ENCODE measurements at regions not wholly inside any gene's neighbourhood (a gene's known extent, or its start where the extent isn't known, plus 50 kb on each side); places are given as distances from the start of the nearest gene placed in this dataset.

GRCh38 chr5:74272024-74272775, 368.3 kb downstream of the ENC1 start:
- Mint-ChIP-seq H3K27me3 (peaks cover 0 to 17% (median 14%) of the 10 kb centered on the region in 5 donors), H3K36me3 (no peaks in the 10 kb centered on the region), H3K27ac (no peak overlapping the region), H3K9me3 (no peaks in the 10 kb centered on the region), H3K4me1 (no peaks in the 10 kb centered on the region), H3K4me3 (no peak overlapping the region)
- no peaks in the 10 kb centered on the region for H3K27me3 ChIP-seq (ENCODE audit: control insufficient read depth in 2 of 2, insufficient read depth in 2 of 2, low read length in 2 of 2)
- H3K4me3 ChIP-seq (ENCODE audit: low read length), result no peak overlapping the region
- intact Hi-C loops (cut with micrococcal nuclease), result no loop called here
- ATAC-seq, result no peak
- H3K4me1 ChIP-seq (ENCODE audit: control insufficient read depth in 2 of 2, insufficient read depth in 2 of 2, low read length in 2 of 2), result no peaks in the 10 kb centered on the region
- H3K36me3 ChIP-seq (ENCODE audit: control insufficient read depth in 2 of 3, insufficient read depth in 3 of 3, low read length in 3 of 3), result no peaks in the 10 kb centered on the region
- ChIA-PET POLR2A (no interaction called here), CTCF (no interaction called here)
- DNase-seq, result no peak
- H3K9me3 ChIP-seq (ENCODE audit: control insufficient read depth in 2 of 3, low read length in 3 of 3), result no peaks in the 10 kb centered on the region
- no peak overlapping the region for H3K27ac ChIP-seq (ENCODE audit: low read depth, low read length)

- Mint-ChIP-seq H3K4me1 (no peaks in the 10 kb centered on the region), H3K27ac (no peak overlapping the region), H3K27me3 (peaks cover 0 to 11% (median 2%) of the 10 kb centered on the region in 5 donors), H3K4me3 (no peak overlapping the region), H3K36me3 (no peaks in the 10 kb centered on the region), H3K9me3 (no peaks in the 10 kb centered on the region)
- H3K27ac ChIP-seq (ENCODE audit: low read depth, low read length), result no peak overlapping the region
- no peaks in the 10 kb centered on the region for H3K36me3 ChIP-seq (ENCODE audit: control insufficient read depth in 2 of 3, insufficient read depth in 3 of 3, low read length in 3 of 3)
- H3K4me1 ChIP-seq (ENCODE audit: control insufficient read depth in 2 of 2, insufficient read depth in 2 of 2, low read length in 2 of 2), result no peaks in the 10 kb centered on the region
- ATAC-seq (no peak), DNase-seq (no peak)
- H3K27me3 ChIP-seq (ENCODE audit: control insufficient read depth in 2 of 2, insufficient read depth in 2 of 2, low read length in 2 of 2), result no peaks in the 10 kb centered on the region
- no peaks in the 10 kb centered on the region for H3K9me3 ChIP-seq (ENCODE audit: control insufficient read depth in 2 of 3, low read length in 3 of 3)
- H3K4me3 ChIP-seq (ENCODE audit: low read length), result no peak overlapping the region
- intact Hi-C loops (cut with micrococcal nuclease), result no loop called here
- ChIA-PET POLR2A (no interaction called here), CTCF (no interaction called here)
Measured at GRCh38 chr5:74268297-74268696, 372.2 kb downstream of the ENC1 start.

DNA sequence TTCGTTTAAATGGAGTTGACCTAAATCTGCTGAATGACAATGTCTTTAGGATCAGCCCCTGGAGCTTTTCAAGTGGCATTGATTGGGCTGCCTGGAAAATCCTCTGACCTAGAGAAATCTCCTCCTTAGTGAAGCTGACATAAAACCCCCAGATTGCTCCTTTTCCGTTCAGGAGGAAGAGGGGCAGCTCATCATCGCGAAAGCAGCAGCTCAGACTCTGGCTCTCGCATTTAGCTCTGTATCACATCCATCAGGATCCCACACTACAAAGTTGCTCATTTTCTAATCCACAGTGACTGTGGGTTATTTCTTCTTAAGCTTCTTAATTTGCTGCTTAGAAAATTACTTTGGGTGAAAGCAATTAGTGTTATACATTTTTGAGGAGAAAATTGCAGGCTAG, 373.7 kb downstream of the ENC1 start:
- Mint-ChIP-seq H3K36me3 (no peaks in the 10 kb centered on the region), H3K4me3 (no peak overlapping the region), H3K27me3 (peaks cover 0 to 11% (median 2%) of the 10 kb centered on the region in 5 donors), H3K4me1 (no peaks in the 10 kb centered on the region), H3K9me3 (no peaks in the 10 kb centered on the region), H3K27ac (no peak overlapping the region)
- Histone ChIP-seq H3K27me3 (ENCODE audit: control insufficient read depth in 2 of 2, insufficient read depth in 2 of 2, low read length in 2 of 2) (no peaks in the 10 kb centered on the region), H3K4me1 (ENCODE audit: control insufficient read depth in 2 of 2, insufficient read depth in 2 of 2, low read length in 2 of 2) (no peaks in the 10 kb centered on the region), H3K36me3 (ENCODE audit: control insufficient read depth in 2 of 3, insufficient read depth in 3 of 3, low read length in 3 of 3) (no peaks in the 10 kb centered on the region), H3K4me3 (ENCODE audit: low read length) (no peak overlapping the region), H3K9me3 (ENCODE audit: control insufficient read depth in 2 of 3, low read length in 3 of 3) (no peaks in the 10 kb centered on the region), H3K27ac (ENCODE audit: low read depth, low read length) (no peak overlapping the region)
- intact Hi-C loops (cut with micrococcal nuclease), result no loop called here
- DNase-seq (no peak), ATAC-seq (no peak)
- ChIA-PET CTCF (no interaction called here), POLR2A (no interaction called here)

DNA sequence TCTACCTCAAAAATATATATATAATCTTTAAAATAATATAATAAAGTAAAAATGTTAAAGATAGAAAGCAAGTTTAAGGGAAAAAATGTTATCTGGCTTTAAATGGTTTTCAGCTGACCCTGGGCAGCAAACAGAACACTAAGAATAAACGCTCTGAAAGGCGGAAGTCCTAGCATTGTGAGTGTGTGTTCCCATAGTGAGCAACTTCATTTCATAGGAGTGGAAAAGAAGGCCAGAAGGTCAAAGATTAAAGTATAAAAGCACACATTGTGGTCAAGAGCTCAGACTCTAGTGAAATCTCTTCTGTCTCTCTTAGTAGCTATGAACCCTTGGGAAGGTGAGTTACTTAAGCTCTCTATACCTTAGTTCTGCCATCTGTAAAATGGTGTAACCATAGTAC, 374.4 kb downstream of the ENC1 start:
- Histone ChIP-seq H3K27ac (ENCODE audit: low read depth, low read length) (no peak overlapping the region), H3K36me3 (ENCODE audit: control insufficient read depth in 2 of 3, insufficient read depth in 3 of 3, low read length in 3 of 3) (no peaks in the 10 kb centered on the region), H3K9me3 (ENCODE audit: control insufficient read depth in 2 of 3, low read length in 3 of 3) (no peaks in the 10 kb centered on the region), H3K4me1 (ENCODE audit: control insufficient read depth in 2 of 2, insufficient read depth in 2 of 2, low read length in 2 of 2) (no peaks in the 10 kb centered on the region), H3K27me3 (ENCODE audit: control insufficient read depth in 2 of 2, insufficient read depth in 2 of 2, low read length in 2 of 2) (no peaks in the 10 kb centered on the region), H3K4me3 (ENCODE audit: low read length) (no peak overlapping the region)
- ChIA-PET POLR2A (no interaction called here), CTCF (no interaction called here)
- H3K27me3 Mint-ChIP-seq, result peaks cover 0 to 11% (median 2%) of the 10 kb centered on the region in 5 donors
- no peak overlapping the region for H3K4me3 Mint-ChIP-seq
- H3K36me3 Mint-ChIP-seq, result no peaks in the 10 kb centered on the region
- DNase-seq (no peak), ATAC-seq (no peak)
- intact Hi-C loops (cut with micrococcal nuclease), result no loop called here
- no peak overlapping the region for H3K27ac Mint-ChIP-seq
- no peaks in the 10 kb centered on the region for H3K4me1 Mint-ChIP-seq
- no peaks in the 10 kb centered on the region for H3K9me3 Mint-ChIP-seq

- Histone ChIP-seq H3K4me3 (ENCODE audit: low read length) (no peak overlapping the region), H3K9me3 (ENCODE audit: control insufficient read depth in 2 of 3, low read length in 3 of 3) (no peaks in the 10 kb centered on the region), H3K27ac (ENCODE audit: low read depth, low read length) (no peak overlapping the region), H3K36me3 (ENCODE audit: control insufficient read depth in 2 of 3, insufficient read depth in 3 of 3, low read length in 3 of 3) (no peaks in the 10 kb centered on the region), H3K4me1 (ENCODE audit: control insufficient read depth in 2 of 2, insufficient read depth in 2 of 2, low read length in 2 of 2) (no peaks in the 10 kb centered on the region), H3K27me3 (ENCODE audit: control insufficient read depth in 2 of 2, insufficient read depth in 2 of 2, low read length in 2 of 2) (no peaks in the 10 kb centered on the region)
- ChIA-PET CTCF (no interaction called here), POLR2A (no interaction called here)
- intact Hi-C loops (cut with micrococcal nuclease), result no loop called here
- Mint-ChIP-seq H3K4me1 (peaks cover 0 to 5% (median 0%) of the 10 kb centered on the region in 7 donors), H3K27me3 (peaks cover 0 to 11% (median 0%) of the 10 kb centered on the region in 5 donors), H3K27ac (peak overlapping the region in 1 of 9 donors; percentile 2), H3K36me3 (no peaks in the 10 kb centered on the region), H3K4me3 (no peak overlapping the region), H3K9me3 (no peaks in the 10 kb centered on the region)
- ATAC-seq (no peak), DNase-seq (no peak)
Measured at GRCh38 chr5:74262544-74263207, 377.9 kb downstream of the ENC1 start.

- H3K36me3 ChIP-seq (ENCODE audit: control insufficient read depth in 2 of 3, insufficient read depth in 3 of 3, low read length in 3 of 3), result no peaks in the 10 kb centered on the region
- CTCF ChIA-PET, result no interaction called here
Measured at GRCh38 chr5:74261866-74262265, 378.7 kb downstream of the ENC1 start.

DNA sequence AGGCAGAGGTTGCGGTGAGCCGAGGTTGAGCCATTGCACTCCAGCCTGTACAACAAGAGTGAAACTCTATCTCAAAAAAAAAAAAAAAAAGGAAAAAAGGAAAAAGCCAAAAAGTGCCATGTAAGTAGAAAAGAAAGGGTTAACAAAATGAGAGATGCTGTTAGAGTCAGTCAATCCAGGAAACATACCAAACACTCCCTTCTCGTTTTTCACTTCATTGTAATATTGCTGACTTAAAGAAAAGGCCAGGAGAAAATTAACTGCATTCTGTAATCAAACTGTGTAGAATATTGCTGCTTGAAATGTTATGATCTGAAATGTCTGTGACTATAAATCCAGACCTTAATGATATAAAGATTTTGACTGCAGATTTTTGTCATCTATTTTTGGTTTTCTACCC, 379.1 kb downstream of the ENC1 start:
- Mint-ChIP-seq H3K4me1 (peaks cover 0 to 8% (median 0%) of the 10 kb centered on the region in 7 donors), H3K36me3 (no peaks in the 10 kb centered on the region), H3K9me3 (no peaks in the 10 kb centered on the region), H3K4me3 (no peak overlapping the region), H3K27me3 (peaks cover 0 to 15% (median 6%) of the 10 kb centered on the region in 5 donors), H3K27ac (no peak overlapping the region)
- intact Hi-C loops (cut with micrococcal nuclease), result no loop called here
- Histone ChIP-seq H3K4me3 (ENCODE audit: low read length) (no peak overlapping the region), H3K27ac (ENCODE audit: low read depth, low read length) (no peak overlapping the region), H3K27me3 (ENCODE audit: control insufficient read depth in 2 of 2, insufficient read depth in 2 of 2, low read length in 2 of 2) (no peaks in the 10 kb centered on the region), H3K36me3 (ENCODE audit: control insufficient read depth in 2 of 3, insufficient read depth in 3 of 3, low read length in 3 of 3) (no peaks in the 10 kb centered on the region), H3K9me3 (ENCODE audit: control insufficient read depth in 2 of 3, low read length in 3 of 3) (no peaks in the 10 kb centered on the region), H3K4me1 (ENCODE audit: control insufficient read depth in 2 of 2, insufficient read depth in 2 of 2, low read length in 2 of 2) (no peaks in the 10 kb centered on the region)
- ATAC-seq (no peak), DNase-seq (no peak)
- ChIA-PET POLR2A (no interaction called here), CTCF (no interaction called here)

More at GRCh38 chr5:74261866-74262265, 378.7 kb downstream of the ENC1 start:
- Histone ChIP-seq H3K9me3 (ENCODE audit: control insufficient read depth in 2 of 3, low read length in 3 of 3) (no peaks in the 10 kb centered on the region), H3K27ac (ENCODE audit: low read depth, low read length) (no peak overlapping the region), H3K4me3 (ENCODE audit: low read length) (no peak overlapping the region), H3K27me3 (ENCODE audit: control insufficient read depth in 2 of 2, insufficient read depth in 2 of 2, low read length in 2 of 2) (no peaks in the 10 kb centered on the region), H3K4me1 (ENCODE audit: control insufficient read depth in 2 of 2, insufficient read depth in 2 of 2, low read length in 2 of 2) (no peaks in the 10 kb centered on the region)
- Mint-ChIP-seq H3K27ac (no peak overlapping the region), H3K9me3 (no peaks in the 10 kb centered on the region), H3K27me3 (peaks cover 0 to 15% (median 4%) of the 10 kb centered on the region in 5 donors), H3K4me3 (no peak overlapping the region), H3K36me3 (no peaks in the 10 kb centered on the region), H3K4me1 (peaks cover 0 to 7% (median 0%) of the 10 kb centered on the region in 7 donors)
- intact Hi-C loops (cut with micrococcal nuclease), result no loop called here
- POLR2A ChIA-PET, result no interaction called here
- ATAC-seq (no peak), DNase-seq (no peak)
